ENCODE measurements at regions not wholly inside any gene's neighbourhood (a gene's known extent, or its start where the extent isn't known, plus 50 kb on each side); places are given as distances from the start of the nearest gene placed in this dataset.

DNA sequence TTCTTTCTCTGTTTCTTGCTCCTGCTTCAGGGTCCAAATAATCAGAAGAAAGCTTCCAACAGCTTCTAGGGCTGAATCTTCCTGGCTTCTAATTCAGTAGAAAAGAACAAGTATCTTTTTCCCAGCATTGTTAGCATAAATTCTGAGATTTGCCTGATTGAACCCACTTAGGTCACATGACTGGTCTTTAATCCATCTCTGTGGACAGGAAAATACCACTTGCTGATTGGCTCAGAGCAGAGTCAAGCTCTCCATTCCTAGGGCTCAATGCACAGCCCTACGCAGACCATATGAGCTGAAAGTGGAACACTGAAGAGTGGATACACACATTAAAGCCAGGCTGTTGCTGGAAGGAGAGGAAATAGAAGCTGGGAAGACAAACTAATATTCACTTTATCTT is 99.6 kb upstream of the RPL34 start:
- DNase-seq = no peak

DNA sequence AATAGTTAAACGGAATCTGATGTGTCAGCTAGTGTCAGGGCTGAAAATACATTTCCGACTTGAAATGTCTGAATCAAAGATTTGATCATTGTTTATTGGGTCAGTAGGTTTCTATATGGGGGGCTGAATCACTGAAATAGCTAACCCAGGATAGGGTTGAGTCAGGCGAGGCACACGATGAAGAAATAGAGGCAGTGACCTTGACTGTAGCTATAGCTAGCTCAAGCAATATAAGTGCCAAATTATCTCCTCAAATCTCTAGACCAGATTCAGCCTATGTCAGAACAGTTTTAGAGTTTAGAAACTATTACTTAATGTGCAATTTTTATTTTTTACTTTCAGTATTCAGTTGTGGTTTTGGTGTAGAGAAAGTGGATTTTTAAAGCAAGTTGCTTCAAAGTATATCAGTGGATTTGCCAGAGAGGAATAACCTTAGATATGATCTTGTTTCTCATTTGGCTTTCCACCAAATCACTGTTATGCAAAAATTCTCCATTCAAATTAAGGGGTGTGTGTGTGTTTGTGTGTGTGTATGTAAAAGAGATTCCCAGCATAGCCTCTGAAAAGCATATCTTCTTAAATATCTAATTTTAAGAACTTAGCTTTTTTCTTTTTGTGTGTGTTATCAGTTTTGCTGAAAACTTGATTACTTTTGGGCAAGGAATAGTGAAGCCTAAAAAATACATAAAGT is 100.3 kb upstream of the RPL34 start:
- no peak for DNase-seq

DNA sequence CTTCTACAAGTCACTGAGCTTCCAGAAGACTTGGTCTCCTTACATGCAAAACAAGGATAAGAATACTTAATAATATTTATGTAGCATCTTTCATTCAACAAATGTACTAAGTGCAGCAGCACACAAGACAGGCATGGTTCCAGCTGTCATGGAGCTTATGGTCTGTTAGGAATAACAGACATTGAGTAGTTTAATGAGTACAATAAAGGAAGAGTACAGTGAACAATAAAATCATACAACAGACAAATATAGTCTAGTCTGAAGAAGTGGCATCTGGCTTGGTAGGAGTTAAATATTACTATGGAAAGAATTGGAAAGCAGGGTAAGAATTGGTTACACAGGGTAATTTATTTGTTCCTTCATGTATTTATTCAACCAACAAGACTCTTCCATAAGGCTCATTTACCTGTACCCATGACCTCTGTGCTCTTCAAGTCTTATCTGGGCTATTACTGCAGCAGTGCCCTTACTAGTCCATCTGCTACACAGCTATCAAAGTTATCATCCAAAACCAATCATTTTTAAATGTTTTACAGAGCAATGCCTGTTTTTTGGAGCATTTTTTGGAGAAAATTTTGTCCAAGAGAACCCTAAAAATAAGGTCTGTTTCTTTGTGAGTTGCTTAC is 101.1 kb upstream of the RPL34 start:
- DNase-seq = no peak

DNA sequence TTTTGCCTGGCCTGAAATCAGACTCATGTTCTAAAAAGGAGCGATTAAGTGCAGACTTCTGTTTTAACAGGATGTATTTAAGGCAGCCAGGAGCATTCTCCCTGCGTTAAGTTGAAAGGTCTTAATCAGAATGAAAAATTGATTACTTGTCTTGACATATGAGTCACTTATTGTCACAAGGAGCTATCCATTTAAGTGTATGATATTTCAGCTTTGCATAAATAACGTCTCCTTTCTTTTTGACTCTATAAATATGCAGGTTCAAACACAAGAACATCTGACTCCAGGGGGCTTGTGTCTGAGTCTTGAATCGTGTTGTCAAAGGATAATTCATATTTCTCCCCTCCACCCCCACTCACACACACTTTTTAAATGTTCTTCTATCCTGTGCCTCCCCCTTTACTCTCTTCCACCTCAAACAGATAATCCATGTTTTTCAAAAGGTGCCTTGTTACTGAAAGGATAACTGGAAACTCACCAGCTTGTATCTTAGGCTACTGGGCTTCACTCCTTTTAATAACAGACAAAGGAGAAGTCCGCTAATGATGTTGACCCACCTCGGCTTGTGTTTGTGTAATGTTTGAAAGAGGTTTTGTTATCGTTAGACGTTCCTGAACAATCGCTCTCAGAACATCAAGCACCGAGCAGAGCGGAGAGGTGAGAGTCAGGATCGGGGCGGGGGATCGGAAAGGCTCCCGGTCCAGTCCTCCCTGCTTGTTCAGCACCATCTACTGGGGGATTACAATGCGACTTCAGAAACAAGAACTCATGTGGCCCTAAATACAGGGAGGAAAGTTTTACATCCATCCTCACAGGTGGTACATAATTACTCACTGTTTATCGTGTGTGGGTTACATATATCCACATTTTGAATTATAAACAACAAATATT is 107.5 kb upstream of the RPL34 start:
- DNase-seq = no peak

DNA sequence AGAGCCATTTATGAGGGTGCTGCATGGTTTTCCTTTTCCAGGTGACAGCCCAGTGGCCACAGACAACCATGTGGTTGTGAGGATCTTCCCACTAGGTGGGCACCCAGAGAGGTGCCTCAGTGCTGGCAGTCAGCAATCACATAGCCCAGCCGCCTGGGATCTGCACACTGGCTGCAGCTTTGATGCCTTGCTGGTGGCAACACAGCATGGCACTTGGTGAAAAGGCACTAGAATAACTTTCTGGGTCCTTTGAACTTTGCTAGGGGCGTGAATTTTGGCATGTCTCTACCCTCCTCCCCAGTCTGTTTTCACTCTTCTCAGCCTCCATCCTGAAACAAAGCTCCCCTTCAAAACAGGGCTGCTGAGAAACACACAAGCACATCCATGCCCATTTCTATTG is 108.8 kb upstream of the RPL34 start:
- DNase-seq = no peak

DNA sequence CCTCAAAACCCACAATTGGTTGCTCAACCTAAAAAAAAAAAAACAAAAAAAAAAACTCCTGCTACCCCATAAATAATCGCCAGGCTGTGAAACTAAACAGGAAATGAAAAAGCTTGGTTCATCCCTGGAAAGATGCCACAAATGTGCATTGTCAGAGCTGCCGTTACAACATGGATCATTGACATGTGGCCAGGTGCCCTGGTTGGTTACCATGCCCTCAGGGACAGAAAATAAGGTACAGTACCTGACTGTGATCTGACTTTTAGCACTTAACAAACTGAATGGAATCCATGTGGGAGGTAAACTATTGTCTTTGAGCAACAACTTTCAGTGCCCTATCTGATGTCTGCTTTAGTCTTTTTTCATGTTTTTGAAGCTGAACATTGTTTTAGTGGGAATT is 118.0 kb upstream of the RPL34 start:
- DNase-seq = no peak

DNA sequence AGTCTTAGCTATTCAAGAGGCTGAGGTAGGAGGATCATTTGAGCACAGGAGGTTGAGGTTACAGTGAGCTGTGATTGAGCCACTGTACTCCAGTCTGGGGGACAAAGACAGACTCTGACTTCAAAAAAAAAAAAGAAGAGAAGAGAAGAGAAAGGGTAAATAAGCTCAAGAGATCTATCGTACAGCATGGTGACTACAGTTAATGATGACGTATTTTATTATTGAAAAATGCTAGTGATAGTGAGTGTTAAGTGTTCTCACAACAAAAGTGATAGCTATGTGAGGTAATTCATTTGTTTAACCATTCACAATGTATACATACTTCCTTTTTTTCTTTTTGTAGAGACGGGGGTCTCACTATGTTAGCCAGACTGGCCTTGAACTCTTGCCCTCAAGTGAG is 121.5 kb upstream of the RPL34 start:
- no peak for DNase-seq

DNA sequence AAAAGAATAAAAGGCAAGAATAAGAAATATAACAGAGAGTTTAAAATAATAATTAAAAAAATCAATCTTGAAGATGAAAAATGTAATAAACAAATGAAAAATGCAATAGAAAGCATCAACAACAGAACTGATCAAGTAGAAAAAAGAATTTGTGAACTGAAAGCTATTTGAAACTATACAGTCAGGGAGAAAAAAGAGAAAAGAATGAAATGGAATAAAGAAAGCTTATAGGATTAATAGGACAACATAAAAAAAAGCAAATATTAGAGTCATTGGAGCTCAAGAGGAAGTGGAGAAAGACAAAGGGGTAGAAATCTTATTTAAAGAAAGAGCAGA is 126.8 kb upstream of the RPL34 start:
- DNase-seq = no peak

DNA sequence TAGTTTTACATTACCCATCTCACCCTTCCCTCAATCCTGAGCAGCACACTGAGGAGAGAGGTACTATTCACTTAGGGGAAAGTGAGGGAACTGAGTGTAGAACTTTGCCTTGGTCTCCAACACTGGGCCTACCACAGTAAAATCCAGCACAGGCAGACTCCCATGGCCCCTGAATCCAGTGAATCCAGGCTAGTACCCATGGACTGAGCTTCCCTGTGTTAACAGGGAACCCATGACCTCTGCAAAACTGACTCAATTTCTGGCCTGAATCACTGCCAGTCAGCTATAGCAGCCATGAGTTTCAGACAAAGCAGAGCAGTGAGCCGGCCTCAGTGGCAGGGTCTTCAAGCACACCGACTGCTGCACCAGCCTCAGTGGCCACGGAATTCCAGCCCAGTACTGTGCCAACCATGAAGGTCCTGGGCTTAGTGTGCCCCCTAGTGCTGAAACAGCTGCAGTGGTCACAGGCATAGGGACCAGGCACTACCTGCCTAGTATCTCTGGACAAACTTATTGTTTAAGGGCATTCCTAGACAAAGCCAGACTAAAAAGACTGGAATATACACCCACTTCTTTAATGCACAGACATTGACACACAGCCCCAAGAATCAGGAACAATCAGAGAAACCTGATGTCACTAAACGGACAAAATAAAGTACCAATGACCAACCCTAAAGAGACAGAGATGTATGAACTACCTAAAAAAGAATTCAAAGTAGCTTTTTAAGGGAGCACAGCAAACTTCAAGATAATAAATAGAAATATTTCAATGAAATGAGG is 127.4 kb upstream of the RPL34 start:
- no peak for DNase-seq

DNA sequence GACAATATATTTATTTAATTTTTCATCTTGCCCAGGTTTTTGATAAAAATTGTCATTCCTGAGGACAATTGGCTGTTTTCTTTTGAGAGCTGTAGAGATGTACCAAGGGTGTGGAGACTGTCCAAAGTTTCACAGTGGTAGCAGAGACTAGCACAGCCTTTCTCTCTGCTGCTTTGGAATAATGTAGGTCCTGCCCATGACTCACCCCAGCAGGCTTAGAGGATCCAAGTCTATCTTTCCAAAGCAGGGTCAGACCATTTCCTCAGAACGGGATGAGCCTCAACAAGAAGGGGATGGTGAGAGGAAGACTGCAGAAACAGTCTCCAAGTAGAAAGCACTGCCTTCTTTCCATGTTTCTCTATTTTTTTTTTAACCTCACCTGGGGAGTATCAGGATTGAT is 131.5 kb upstream of the RPL34 start:
- DNase-seq = no peak

DNA sequence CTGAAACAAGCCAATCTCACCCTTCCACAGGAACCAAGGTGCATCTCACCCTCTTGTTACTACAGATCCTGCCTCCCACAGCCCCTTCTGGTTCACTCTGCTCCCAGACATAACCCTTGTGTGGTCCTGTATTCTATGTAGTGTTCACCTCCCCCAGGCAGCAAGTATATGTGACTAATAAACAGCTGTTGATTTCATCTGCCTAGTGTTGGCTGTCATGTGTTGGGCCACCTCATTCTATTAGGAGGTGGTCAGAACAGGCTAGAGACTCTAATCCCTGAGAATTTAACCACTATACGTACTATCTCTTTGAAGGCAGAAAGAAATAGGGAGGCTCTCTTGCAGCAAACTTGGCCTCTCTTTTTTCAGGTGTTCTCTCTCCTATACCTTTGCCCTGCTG is 134.3 kb upstream of the RPL34 start:
- no peak for DNase-seq

DNA sequence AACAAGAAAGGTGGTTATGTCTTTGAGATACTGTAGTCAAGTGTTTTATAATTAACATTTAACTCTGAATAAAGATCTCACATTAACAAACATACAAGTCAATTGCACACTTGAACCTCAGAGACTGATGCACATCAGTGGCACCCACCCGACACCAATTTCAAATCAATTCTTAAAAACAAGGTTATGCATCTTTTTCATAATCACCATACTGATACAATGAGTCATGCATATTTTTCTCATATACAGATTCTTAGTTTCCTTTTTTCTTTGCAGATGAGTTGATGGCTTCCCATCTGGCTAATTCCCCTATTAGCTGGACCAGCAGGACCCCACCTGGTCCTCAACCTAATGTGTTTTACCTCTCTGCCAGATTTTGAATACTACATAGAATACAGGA is 136.2 kb upstream of the RPL34 start:
- DNase-seq = no peak

DNA sequence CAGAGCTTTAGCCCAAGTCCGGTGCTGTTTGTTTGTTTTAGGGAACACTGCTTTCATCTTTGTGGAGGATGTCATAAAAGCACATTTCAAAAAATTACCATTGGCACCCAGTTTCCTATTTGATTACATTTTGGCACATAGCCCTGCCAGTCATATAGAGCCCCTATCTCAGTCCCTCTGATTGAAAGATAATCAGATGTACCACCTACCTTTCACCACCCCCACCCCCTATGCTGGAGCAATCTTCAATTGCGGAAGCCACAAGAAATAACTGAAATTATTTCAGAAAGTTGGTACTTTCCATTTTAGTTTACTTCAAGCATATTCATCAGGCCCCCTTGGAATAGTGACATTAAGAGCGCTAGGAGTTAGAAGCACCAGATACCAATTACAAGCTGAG is 136.7 kb upstream of the RPL34 start:
- no peak for DNase-seq

DNA sequence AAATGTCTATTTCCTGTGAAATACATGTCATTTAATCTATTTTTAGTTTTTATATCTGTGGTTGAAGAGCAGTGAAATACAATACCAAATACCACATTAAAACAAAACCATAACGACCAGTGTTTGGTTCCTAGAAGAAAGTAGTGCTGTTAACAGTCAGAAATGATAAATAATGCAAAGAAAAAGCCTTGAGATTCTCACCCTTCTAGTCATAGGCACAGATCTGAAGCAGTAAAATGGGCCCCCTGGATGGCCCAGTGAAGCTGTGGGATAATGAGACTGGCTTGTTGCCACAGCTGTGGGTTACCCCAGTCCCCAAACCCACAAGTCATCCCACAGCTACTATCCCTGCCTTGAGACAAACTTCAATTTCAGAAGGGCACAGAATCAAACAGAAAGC is 137.3 kb upstream of the RPL34 start:
- no peak for DNase-seq

DNA sequence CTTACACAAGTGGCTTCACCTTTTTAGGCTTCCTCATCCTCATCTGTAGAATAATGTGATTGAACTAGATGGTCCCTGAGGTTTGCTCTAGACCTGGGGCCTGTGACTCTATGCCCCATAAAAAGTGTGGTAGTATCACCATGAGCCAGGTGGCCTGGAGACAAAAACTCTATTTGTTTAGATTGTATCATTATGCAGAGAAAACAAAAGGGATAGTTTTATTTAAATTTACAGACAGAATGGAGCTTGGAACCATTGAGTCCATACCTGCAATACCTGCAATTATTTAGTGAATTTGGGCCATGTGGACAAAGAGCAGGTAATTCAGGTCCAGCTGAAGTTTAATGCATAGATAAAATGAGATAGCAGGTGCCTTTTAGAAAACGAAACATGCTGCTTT is 139.5 kb upstream of the RPL34 start:
- DNase-seq = no peak

DNA sequence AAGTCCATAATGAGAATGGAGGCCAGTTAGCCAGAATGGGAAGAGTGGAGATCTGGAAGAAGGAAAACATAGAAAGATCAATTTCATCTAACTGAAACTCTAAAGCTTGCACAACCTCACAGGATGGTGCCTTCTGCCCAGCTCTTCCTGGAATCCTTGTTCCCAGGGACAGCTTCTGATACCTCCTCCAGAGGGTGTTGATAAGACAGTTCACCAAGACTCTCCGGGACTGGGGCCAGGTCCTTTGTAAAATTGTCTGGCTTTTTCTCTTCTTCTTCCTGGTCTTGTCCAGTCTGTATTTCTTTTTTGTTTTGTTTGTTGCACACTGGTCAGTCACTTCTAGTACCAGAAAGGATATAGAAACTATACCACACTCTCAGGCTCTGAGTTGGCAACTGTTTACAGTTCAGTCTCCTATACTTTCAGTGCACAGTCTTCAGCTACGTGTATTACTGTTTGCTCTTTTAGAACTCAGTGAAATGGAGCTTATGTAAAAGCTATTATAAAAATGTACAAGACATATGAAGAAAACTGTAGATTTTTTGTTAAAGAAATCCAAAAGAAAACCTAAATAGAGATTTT is 142.8 kb upstream of the RPL34 start:
- no peak for DNase-seq

DNA sequence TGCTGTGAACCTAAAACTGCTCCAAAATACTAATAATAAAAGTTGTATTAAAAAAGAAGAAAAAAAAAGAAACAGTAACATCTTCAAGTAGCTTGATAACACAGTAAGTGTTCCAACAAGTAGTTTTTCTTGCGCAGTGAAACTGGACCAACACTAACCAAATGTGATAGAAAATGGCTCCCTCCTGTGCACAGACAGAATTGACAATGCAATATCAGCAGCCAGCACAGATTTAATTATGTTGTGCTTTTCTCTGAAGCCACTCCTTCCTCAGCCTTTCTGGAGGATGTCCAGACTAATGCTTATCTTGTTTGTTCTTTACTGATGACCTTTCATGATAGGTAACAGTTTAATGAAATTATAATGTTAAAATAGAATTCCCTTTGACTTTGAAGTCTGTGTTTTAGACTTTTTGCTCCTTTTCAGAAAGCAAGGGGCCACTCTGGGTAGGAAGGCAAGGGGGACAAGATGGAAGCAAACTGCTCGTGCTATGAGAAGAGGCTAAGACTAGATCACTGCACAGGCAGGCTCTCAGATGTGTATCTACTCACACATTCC is 147.1 kb upstream of the RPL34 start:
- DNase-seq = no peak

DNA sequence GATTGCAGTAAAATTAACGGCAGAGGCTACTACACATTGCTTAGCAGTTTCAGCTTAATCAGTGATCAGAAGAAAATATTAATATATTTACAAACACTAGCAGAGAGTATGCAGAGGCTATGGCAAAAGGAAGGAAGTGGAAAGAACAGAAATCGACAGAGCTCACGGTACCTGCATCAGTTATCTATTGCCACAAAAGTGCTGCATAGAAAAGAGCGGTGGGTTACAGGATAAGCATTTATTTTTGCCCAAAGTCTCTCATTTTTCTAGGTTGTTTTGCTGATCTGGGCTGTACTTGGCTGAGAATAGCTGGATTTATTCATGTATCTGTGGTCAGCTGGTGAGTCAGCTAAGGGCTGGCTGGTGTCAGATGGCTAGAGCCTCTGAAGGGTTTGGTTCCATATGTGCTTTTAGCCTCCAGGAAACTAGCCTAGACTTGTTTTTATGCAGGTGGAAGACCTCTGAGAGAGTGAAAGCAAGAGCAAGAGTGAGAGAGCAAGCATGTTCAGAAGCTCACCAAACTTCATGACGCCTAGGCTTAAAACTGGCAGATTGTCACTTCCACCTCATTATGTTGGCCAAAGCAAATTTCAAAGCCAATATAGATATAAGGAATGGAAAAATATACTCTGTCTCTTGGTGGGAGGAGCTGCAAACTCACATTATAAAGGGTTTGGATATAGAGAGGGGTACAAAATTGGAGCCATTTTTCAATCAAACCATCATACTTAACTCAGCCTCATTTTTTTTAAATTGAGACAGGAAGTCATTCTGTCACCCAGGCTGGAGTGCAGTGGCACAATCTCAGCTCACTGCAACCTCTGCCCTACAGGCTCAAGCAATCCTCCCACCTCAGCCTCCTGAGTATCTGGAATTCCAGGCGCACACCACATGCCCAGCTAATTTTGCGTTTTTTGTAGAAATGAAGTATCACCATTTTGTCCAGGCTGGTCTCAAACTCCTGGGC is 153.2 kb upstream of the RPL34 start:
- no peak for DNase-seq

DNA sequence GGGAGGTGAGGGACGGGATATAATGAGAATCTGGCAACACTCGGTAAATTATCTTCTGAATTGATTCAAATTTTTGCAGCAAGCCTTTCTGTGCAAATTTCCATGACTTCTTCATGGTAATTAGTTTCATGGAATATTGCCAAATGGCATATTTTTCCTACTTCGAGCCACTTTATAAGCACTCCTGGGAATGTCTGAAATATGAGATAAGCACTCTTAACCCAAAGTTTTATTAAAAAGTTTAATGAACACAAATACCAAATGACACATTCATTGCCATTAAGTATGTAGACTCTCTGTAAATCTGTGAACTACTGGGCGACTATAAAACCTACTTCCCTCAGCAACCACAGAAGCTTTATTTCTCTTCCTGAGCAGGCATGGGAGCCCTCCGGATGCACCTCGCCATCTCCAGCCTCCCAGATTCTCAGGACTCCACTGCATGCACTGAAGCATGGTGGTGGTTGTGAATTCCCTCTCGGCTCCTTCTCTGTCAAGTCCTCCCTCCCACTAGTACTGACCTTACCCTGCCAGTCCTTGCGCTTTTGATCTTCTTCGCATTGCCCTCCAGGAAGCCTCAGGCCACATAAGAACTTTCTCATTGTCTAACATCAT is 154.4 kb upstream of the RPL34 start:
- no peak for DNase-seq

DNA sequence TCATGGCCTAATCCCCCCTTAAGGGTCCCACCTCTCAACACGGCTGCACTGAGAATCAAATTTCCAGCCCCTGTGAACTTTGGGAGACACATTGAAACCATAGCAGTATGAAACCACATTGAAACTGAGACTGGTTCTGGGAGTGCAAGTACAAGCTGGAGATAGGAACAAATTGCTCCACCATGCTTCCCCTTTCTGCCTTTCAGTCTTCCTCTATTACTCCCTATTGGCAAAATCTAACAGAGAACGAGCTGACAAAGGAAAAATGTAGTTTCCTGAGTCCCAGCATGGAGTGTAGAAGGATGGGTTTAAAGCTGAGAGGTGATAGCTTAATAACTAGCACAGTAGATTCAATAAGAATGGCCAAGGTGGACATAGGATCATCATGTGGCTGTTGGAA is 161.7 kb upstream of the RPL34 start:
- no peak for DNase-seq

DNA sequence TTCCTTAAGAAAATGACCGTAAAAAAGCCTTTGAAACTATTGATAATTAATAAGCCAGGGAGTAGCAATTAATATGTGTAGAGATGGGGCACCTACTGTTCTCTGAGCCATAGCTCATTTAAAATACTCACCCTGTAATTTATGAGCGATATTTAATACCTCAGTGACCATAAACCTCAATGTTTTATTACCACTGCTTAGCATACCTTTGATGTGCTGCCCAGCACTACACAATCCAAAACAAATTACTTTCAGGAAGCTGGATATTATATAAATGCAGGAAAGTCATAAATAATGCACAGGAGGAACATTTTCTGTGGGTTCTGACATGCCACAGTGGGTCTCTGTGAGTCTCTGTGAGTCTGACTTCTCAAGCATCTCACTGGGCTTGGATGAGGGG is 166.1 kb upstream of the RPL34 start:
- DNase-seq = no peak

Measured in NCI-H446 treated with DMSO at 0.1 percent for 48 hours (cell line).